Thyroid gland (tissue), 4 donors: ENCODE measurements at regions not wholly inside any gene's neighbourhood (a gene's known extent, or its start where the extent isn't known, plus 50 kb on each side); places are given as distances from the start of the nearest gene placed in this dataset.

Source experiments
- CTCF ChIP-seq, 6 experiments: fragments of 200-600 bp in 3 of 6; fragments of 450-650 bp in 3 of 6; sonication (generic) in 3 of 6; IDR thresholded peaks; one replicate each; pipeline ENCODE4 v1.5.1; 2016 to 2019; ENCODE audit warnings: antibody characterized with exemption in 6 of 6, mild to moderate bottlenecking in 2 of 6, inconsistent platforms in 1 of 6, moderate library complexity in 1 of 6
- POLR2A ChIP-seq, 2 donors: fragments of 450-650 bp; IDR thresholded peaks; one replicate each; pipeline ENCODE4 v1.6.1; 2017; ENCODE audit warnings: antibody characterized with exemption in 2 of 2, mild to moderate bottlenecking in 2 of 2, moderate library complexity in 1 of 2

- TF ChIP-seq CTCF (IDR thresholded peaks at IDR 0.05) (no peak), POLR2A (IDR thresholded peaks at IDR 0.05) (no peak)
These were observed 458.1 kb downstream of the BCL11A start for GRCh38 chr2:60095202-60095815.
